WTC11 (cell line): ENCODE measurements at regions not wholly inside any gene's neighbourhood (a gene's known extent, or its start where the extent isn't known, plus 50 kb on each side); places are given as distances from the start of the nearest gene placed in this dataset.

Experiments used
- ATAC-seq: fragments of 200-7000 bp; cut with Tn5 transposase; 2 replicates; pipeline ENCODE4 v1.10.0; 2021; ENCODE audit warnings: mild to moderate bottlenecking, moderate library complexity
- CTCF ChIA-PET: fragments of 300-600 bp; sonication (Branson Sonifier 250); formaldehyde crosslinking; loops from one replicate; lab custom pipeline; 2021; ENCODE audit warnings: antibody characterized with exemption; lab: Charles Lee
- POLR2A ChIA-PET: fragments of 350-600 bp; sonication (Branson Sonifier 250); formaldehyde crosslinking; loops from one replicate; lab custom pipeline; 2021; ENCODE audit warnings: antibody characterized with exemption; lab: Charles Lee
- DNase-seq: peaks from one replicate; pipeline ENCODE4 v3.0.0; 2021; ENCODE audit warnings: low spot score
- H3K27ac Mint-ChIP-seq: 2 replicates; pipeline ENCODE4 v1.8.0; 2021; ENCODE audit warnings: mixed read lengths
- H3K27me3 Mint-ChIP-seq: 2 replicates; pipeline ENCODE4 v1.8.0; 2021; ENCODE audit warnings: low read depth, mild to moderate bottlenecking, moderate library complexity, mixed read lengths
- H3K36me3 Mint-ChIP-seq: 2 replicates; pipeline ENCODE4 v1.8.0; 2021; ENCODE audit warnings: mixed read lengths
- H3K4me1 Mint-ChIP-seq: 2 replicates; pipeline ENCODE4 v1.8.0; 2022; ENCODE audit warnings: mixed read lengths
- H3K4me3 Mint-ChIP-seq: 2 replicates; pipeline ENCODE4 v1.8.0; 2021; ENCODE audit warnings: mild to moderate bottlenecking, moderate library complexity, mixed read lengths
- H3K9me3 Mint-ChIP-seq: 2 replicates; pipeline ENCODE4 v1.8.0; 2021; ENCODE audit warnings: mixed read lengths
- ATF1 ChIP-seq: sonication (generic); formaldehyde crosslinking; IDR thresholded peaks from 2 replicates; pipeline ENCODE4 v1.8.1; 2023; ENCODE audit warnings: mild to moderate bottlenecking, moderate library complexity, missing genetic modification reagents
- CBFB ChIP-seq: sonication (generic); formaldehyde crosslinking; IDR thresholded peaks from 2 replicates; pipeline ENCODE4 v1.8.1; 2022; ENCODE audit warnings: mild to moderate bottlenecking, low read depth, missing genetic modification reagents
- CREB1 ChIP-seq: sonication (generic); formaldehyde crosslinking; IDR thresholded peaks from 2 replicates; pipeline ENCODE4 v1.8.0; 2023; ENCODE audit warnings: mild to moderate bottlenecking, missing genetic modification reagents
- CREM ChIP-seq: sonication (generic); formaldehyde crosslinking; IDR thresholded peaks from 2 replicates; pipeline ENCODE4 v1.8.1; 2022; ENCODE audit warnings: mild to moderate bottlenecking, missing genetic modification reagents, moderate library complexity
- ELF4 ChIP-seq: sonication (generic); formaldehyde crosslinking; IDR thresholded peaks from 2 replicates; pipeline ENCODE4 v1.8.1; 2022; ENCODE audit warnings: low read depth, mild to moderate bottlenecking, moderate library complexity, missing genetic modification reagents
- FOXP1 ChIP-seq: sonication (generic); formaldehyde crosslinking; IDR thresholded peaks from 2 replicates; pipeline ENCODE4 v1.8.0; 2022; ENCODE audit warnings: missing genetic modification reagents, mild to moderate bottlenecking, moderate library complexity, borderline replicate concordance
- GTF2I ChIP-seq: fragments of 250-450 bp; sonication (Bioruptor Pico); conservative IDR thresholded peaks from 2 replicates; pipeline ENCODE4 v1.4.0; 2021; ENCODE audit warnings: mild to moderate bottlenecking
- IRF2 ChIP-seq: sonication (generic); formaldehyde crosslinking; IDR thresholded peaks from 2 replicates; pipeline ENCODE4 v1.8.0; 2022; ENCODE audit warnings: low read depth, missing genetic modification reagents, borderline replicate concordance
- JAZF1 ChIP-seq: fragments of 250-450 bp; sonication (Bioruptor Pico); IDR thresholded peaks from 2 replicates; pipeline ENCODE4 v1.9.0; 2021; ENCODE audit warnings: moderate library complexity, mild to moderate bottlenecking, inconsistent platforms
- MXD4 ChIP-seq: fragments of 250-450 bp; sonication (Bioruptor Pico); IDR thresholded peaks from 2 replicates; pipeline ENCODE4 v1.8.0; 2021; ENCODE audit warnings: mild to moderate bottlenecking, moderate library complexity, borderline replicate concordance
- NFATC4 ChIP-seq: fragments of 250-450 bp; sonication (Bioruptor Pico); IDR thresholded peaks from 2 replicates; pipeline ENCODE4 v1.9.0; 2021; ENCODE audit warnings: mild to moderate bottlenecking
- RELA ChIP-seq: sonication (generic); formaldehyde crosslinking; IDR thresholded peaks from 2 replicates; pipeline ENCODE4 v1.8.1; 2022; ENCODE audit warnings: missing genetic modification reagents, mild to moderate bottlenecking, borderline replicate concordance
- RORB ChIP-seq: fragments of 250-450 bp; sonication (Bioruptor Pico); IDR thresholded peaks from 2 replicates; pipeline ENCODE4 v1.9.0; 2021; ENCODE audit warnings: mild to moderate bottlenecking
- SMAD4 ChIP-seq: sonication (generic); formaldehyde crosslinking; IDR thresholded peaks from 2 replicates; pipeline ENCODE4 v1.8.0; 2022; ENCODE audit warnings: mild to moderate bottlenecking, missing genetic modification reagents
- SOX15 ChIP-seq: fragments of 250-450 bp; sonication (Bioruptor Pico); IDR thresholded peaks from 2 replicates; pipeline ENCODE4 v1.9.0; 2021; ENCODE audit warnings: mild to moderate bottlenecking
- SP1 ChIP-seq: sonication (generic); formaldehyde crosslinking; conservative IDR thresholded peaks from 2 replicates; pipeline ENCODE4 v1.8.1; 2022; ENCODE audit warnings: missing genetic modification reagents
- TCF7 ChIP-seq: sonication (generic); formaldehyde crosslinking; IDR thresholded peaks from 2 replicates; pipeline ENCODE4 v1.8.0; 2022; ENCODE audit warnings: mild to moderate bottlenecking, low read depth, missing genetic modification reagents, moderate library complexity
- TEAD1 ChIP-seq: sonication (generic); formaldehyde crosslinking; IDR thresholded peaks from 2 replicates; pipeline ENCODE4 v1.8.0; 2022; ENCODE audit warnings: mild to moderate bottlenecking, missing genetic modification reagents
- ZNF219 ChIP-seq: sonication (generic); formaldehyde crosslinking; IDR thresholded peaks from 2 replicates; pipeline ENCODE4 v1.8.0; 2023; ENCODE audit warnings: missing genetic modification reagents, mild to moderate bottlenecking, borderline replicate concordance
- ZNF281 ChIP-seq: sonication (generic); formaldehyde crosslinking; IDR thresholded peaks from 2 replicates; pipeline ENCODE4 v1.8.0; 2023; ENCODE audit warnings: mild to moderate bottlenecking, missing genetic modification reagents
- ZNF671 ChIP-seq: fragments of 250-450 bp; sonication (Bioruptor Pico); IDR thresholded peaks from 2 replicates; pipeline ENCODE4 v1.8.0; 2021; ENCODE audit warnings: mild to moderate bottlenecking
- TF ChIP-seq, protein P1 (sequence below): sonication (generic); formaldehyde crosslinking; IDR thresholded peaks from 2 replicates; pipeline ENCODE4 v1.8.1; 2023; ENCODE audit warnings: mild to moderate bottlenecking, missing genetic modification reagents, moderate library complexity
- TF ChIP-seq, protein P2 (sequence below): sonication (generic); formaldehyde crosslinking; IDR thresholded peaks from 2 replicates; pipeline ENCODE4 v1.8.0; 2023; ENCODE audit warnings: missing genetic modification reagents
- TF ChIP-seq, protein P3 (sequence below): fragments of 200-600 bp; IDR thresholded peaks from 2 replicates; pipeline ENCODE4 v1.8.0; 2022; ENCODE audit warnings: antibody characterized with exemption
- TF ChIP-seq, protein P4 (sequence below): sonication (generic); formaldehyde crosslinking; IDR thresholded peaks from 2 replicates; pipeline ENCODE4 v1.8.0; 2022; ENCODE audit warnings: mild to moderate bottlenecking, missing genetic modification reagents

DNA sequence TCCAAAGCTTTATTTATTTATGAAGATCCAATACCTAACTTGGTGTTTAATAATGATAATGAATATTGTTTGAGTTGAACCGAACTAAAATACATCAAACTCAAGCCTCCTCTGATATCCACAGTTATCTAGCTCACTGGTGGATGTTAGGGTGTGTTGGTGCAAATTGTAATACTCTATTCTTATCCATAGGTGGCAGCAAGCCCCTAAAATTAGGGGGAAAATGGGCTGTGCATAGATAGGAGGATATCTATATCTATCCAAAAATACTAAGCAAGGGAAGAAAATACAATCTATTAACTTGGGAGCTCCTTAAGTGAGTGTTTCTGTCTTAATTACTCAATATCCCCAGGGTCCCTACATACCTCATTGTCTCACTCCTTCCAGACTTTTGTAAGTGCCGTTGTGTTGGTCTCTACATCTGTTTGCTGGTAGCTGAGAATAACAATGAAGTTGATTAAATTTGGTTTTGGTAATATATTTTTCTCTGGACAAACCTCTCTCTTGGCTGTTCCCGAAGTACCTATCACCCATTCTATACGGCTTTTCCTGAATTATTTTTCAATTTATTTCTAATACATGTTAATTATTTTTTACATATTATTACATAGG, 55.0 kb upstream of the VWDE start:
- POLR2A ChIA-PET = no interaction called here

GRCh38 chr7:12467837-12468236, 64.2 kb upstream of the VWDE start:
- TF ChIP-seq SP1 (CRISPR knock-in tag) (no peak), JAZF1 (no peak), GTF2I (CRISPR knock-in tag) (no peak), FOXP1 (CRISPR knock-in tag) (no peak), SOX15 (CRISPR knock-in tag) (no peak), ATF1 (no peak), ELF4 (no peak)
- TF ChIP-seq, protein P1, sequence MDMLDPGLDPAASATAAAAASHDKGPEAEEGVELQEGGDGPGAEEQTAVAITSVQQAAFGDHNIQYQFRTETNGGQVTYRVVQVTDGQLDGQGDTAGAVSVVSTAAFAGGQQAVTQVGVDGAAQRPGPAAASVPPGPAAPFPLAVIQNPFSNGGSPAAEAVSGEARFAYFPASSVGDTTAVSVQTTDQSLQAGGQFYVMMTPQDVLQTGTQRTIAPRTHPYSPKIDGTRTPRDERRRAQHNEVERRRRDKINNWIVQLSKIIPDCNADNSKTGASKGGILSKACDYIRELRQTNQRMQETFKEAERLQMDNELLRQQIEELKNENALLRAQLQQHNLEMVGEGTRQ (CRISPR knock-in tag) = no peak
- TF ChIP-seq, all 79 proteins: peak for 0
- H3K27me3 Mint-ChIP-seq = no peaks in the 10 kb centered on the region
- no peaks in the 10 kb centered on the region for H3K4me1 Mint-ChIP-seq
- ATAC-seq (no peak), DNase-seq (no peak)
- H3K27ac Mint-ChIP-seq = no peak overlapping the region
- ChIA-PET POLR2A (no interaction called here), CTCF (interaction anchor here (0.7 to 2.1 kb wide), 2 partner anchors 9 to 22 kb away, joined by 3 to 5 read pairs; no protein-coding TSS in a partner anchor)
- H3K4me3 Mint-ChIP-seq = no peak overlapping the region
- H3K9me3 Mint-ChIP-seq = peaks cover 3% of the 10 kb centered on the region; the same call in 1 of the 2 replicates
- H3K36me3 Mint-ChIP-seq = no peaks in the 10 kb centered on the region

More for the DNA sequence above, 55.0 kb upstream of the VWDE start:
- no peak for TF ChIP-seq JAZF1
- TF ChIP-seq, protein P2, sequence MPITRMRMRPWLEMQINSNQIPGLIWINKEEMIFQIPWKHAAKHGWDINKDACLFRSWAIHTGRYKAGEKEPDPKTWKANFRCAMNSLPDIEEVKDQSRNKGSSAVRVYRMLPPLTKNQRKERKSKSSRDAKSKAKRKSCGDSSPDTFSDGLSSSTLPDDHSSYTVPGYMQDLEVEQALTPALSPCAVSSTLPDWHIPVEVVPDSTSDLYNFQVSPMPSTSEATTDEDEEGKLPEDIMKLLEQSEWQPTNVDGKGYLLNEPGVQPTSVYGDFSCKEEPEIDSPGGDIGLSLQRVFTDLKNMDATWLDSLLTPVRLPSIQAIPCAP = no peak
- TF ChIP-seq, protein P3, sequence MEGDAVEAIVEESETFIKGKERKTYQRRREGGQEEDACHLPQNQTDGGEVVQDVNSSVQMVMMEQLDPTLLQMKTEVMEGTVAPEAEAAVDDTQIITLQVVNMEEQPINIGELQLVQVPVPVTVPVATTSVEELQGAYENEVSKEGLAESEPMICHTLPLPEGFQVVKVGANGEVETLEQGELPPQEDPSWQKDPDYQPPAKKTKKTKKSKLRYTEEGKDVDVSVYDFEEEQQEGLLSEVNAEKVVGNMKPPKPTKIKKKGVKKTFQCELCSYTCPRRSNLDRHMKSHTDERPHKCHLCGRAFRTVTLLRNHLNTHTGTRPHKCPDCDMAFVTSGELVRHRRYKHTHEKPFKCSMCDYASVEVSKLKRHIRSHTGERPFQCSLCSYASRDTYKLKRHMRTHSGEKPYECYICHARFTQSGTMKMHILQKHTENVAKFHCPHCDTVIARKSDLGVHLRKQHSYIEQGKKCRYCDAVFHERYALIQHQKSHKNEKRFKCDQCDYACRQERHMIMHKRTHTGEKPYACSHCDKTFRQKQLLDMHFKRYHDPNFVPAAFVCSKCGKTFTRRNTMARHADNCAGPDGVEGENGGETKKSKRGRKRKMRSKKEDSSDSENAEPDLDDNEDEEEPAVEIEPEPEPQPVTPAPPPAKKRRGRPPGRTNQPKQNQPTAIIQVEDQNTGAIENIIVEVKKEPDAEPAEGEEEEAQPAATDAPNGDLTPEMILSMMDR = peak; percentile 70; the same call in 1 of the 2 replicates
- TF ChIP-seq, protein P4, sequence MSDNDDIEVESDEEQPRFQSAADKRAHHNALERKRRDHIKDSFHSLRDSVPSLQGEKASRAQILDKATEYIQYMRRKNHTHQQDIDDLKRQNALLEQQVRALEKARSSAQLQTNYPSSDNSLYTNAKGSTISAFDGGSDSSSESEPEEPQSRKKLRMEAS (CRISPR knock-in tag) = no peak
- no peak for TF ChIP-seq SP1 (CRISPR knock-in tag)
- TF ChIP-seq MXD4 (CRISPR knock-in tag) = no peak
- Mint-ChIP-seq H3K9me3 (peaks cover 11% of the 10 kb centered on the region), H3K27me3 (no peaks in the 10 kb centered on the region), H3K4me1 (no peaks in the 10 kb centered on the region), H3K27ac (no peak overlapping the region), H3K4me3 (no peak overlapping the region), H3K36me3 (no peaks in the 10 kb centered on the region)
- CTCF ChIA-PET = interaction anchor here (0.5 to 3.7 kb wide), 61 partner anchors 8 to 1663 kb away, joined by 3 to 90 read pairs (median 4); partner anchors contain the start of genes ARL4A, SCIN, THSD7A and VWDE
- ATAC-seq (peak; percentile 96), DNase-seq (no peak)

- Mint-ChIP-seq H3K4me1 (no peaks in the 10 kb centered on the region), H3K36me3 (no peaks in the 10 kb centered on the region), H3K4me3 (no peak overlapping the region), H3K27ac (no peak overlapping the region), H3K9me3 (no peaks in the 10 kb centered on the region), H3K27me3 (no peaks in the 10 kb centered on the region)
- DNase-seq (no peak), ATAC-seq (no peak)
- ChIA-PET CTCF (interaction anchor here (2.1 kb wide), 1 partner anchor 11 kb away, joined by 5 read pairs; no protein-coding TSS in a partner anchor), POLR2A (no interaction called here)
- TF ChIP-seq ZNF281 = no peak
- TF ChIP-seq TCF7 (CRISPR knock-in tag) = no peak
- TF ChIP-seq IRF2 (CRISPR knock-in tag) = no peak
- TF ChIP-seq CBFB (CRISPR knock-in tag) = no peak
- no peak for TF ChIP-seq CREM (CRISPR knock-in tag)
- TF ChIP-seq ZNF219 (CRISPR knock-in tag) = no peak
- TF ChIP-seq CREB1 = no peak
- TF ChIP-seq SMAD4 (CRISPR knock-in tag) = no peak
- no peak for TF ChIP-seq NFATC4 (CRISPR knock-in tag)
- TF ChIP-seq TEAD1 = no peak
- no peak for TF ChIP-seq ZNF671 (CRISPR knock-in tag)
- TF ChIP-seq, protein P3 = no peak
- TF ChIP-seq RELA (CRISPR knock-in tag) = no peak
- TF ChIP-seq RORB (CRISPR knock-in tag) = no peak
- no peak for TF ChIP-seq ELF4
Measured at GRCh38 chr7:12469568-12469967, 65.9 kb upstream of the VWDE start.
